DOHH2 (cell line): ENCODE measurements at regions not wholly inside any gene's neighbourhood (a gene's known extent, or its start where the extent isn't known, plus 50 kb on each side); places are given as distances from the start of the nearest gene placed in this dataset.

ENCODE experiments used
- H3F3A ChIP-seq: fragments of 200-600 bp; sonication (generic), shearing (Covaris generic); 2 replicates; pipeline ENCODE4 v1.6.0; 2016; ENCODE audit warnings: antibody characterized with exemption, mild to moderate bottlenecking; ENCODE audit not compliant: control insufficient read depth, insufficient read depth
- H3K27ac ChIP-seq: fragments of 200-600 bp; sonication (generic); 2 replicates; pipeline ENCODE4 v1.5.1; 2014; ENCODE audit warnings: low read depth, mild to moderate bottlenecking, low read length, moderate library complexity
- H3K27me3 ChIP-seq: fragments of 200-600 bp; sonication (generic); 2 replicates; pipeline ENCODE4 v1.6.1; 2014; ENCODE audit warnings: mild to moderate bottlenecking, low read length, mixed read lengths; ENCODE audit not compliant: control insufficient read depth
- H3K36me3 ChIP-seq: fragments of 200-600 bp; sonication (generic); 2 replicates; pipeline ENCODE4 v1.6.1; 2014; ENCODE audit warnings: mild to moderate bottlenecking, low read length, moderate library complexity, mixed read lengths; ENCODE audit not compliant: control insufficient read depth
- H3K4me1 ChIP-seq: fragments of 200-600 bp; sonication (generic); 2 replicates; pipeline ENCODE4 v1.6.1; 2014; ENCODE audit warnings: mild to moderate bottlenecking, low read length, mixed read lengths; ENCODE audit not compliant: control insufficient read depth
- H3K4me2 ChIP-seq: fragments of 200-600 bp; sonication (generic); 2 replicates; pipeline ENCODE4 v1.6.0; 2014; ENCODE audit warnings: mild to moderate bottlenecking, low read length, moderate library complexity
- H3K4me3 ChIP-seq: fragments of 200-600 bp; sonication (generic); 2 replicates; pipeline ENCODE4 v1.5.1; 2014; ENCODE audit warnings: mild to moderate bottlenecking, low read length, mixed read lengths
- H3K79me2 ChIP-seq: fragments of 200-600 bp; sonication (generic); 2 replicates; pipeline ENCODE4 v1.6.1; 2014; ENCODE audit warnings: mild to moderate bottlenecking, low read length, mixed read lengths; ENCODE audit not compliant: control insufficient read depth
- H3K9me2 ChIP-seq: fragments of 200-600 bp; sonication (generic); replicated peaks from 2 replicates; pipeline ENCODE4 v1.6.1; 2014; ENCODE audit warnings: mild to moderate bottlenecking, low read length, mixed read lengths; ENCODE audit not compliant: control insufficient read depth
- H3K9me3 ChIP-seq: fragments of 200-600 bp; sonication (generic); 2 replicates; pipeline ENCODE4 v1.6.1; 2014; ENCODE audit warnings: antibody characterized with exemption, low read length, mixed read lengths; ENCODE audit not compliant: control insufficient read depth, insufficient read depth
- H4K20me1 ChIP-seq: fragments of 200-600 bp; sonication (generic); 2 replicates; pipeline ENCODE4 v1.6.0; 2014; ENCODE audit warnings: low read depth, mild to moderate bottlenecking, antibody characterized with exemption, low read length, moderate library complexity; ENCODE audit not compliant: control insufficient read depth, insufficient read depth
- EZH2phosphoT487 ChIP-seq: fragments of 200-600 bp; sonication (generic); IDR thresholded peaks from 2 replicates; pipeline ENCODE4 v1.6.1; 2017; ENCODE audit warnings: borderline replicate concordance, mild to moderate bottlenecking, antibody characterized with exemption, low read length, moderate library complexity, mixed read lengths
- TF ChIP-seq, protein P1 (sequence below): fragments of 200-600 bp; sonication (generic); IDR thresholded peaks from one replicate; pipeline ENCODE4 v1.5.1; 2014; ENCODE audit warnings: antibody characterized with exemption, mild to moderate bottlenecking, low read depth, low read length; ENCODE audit not compliant: poor library complexity, severe bottlenecking

DNA sequence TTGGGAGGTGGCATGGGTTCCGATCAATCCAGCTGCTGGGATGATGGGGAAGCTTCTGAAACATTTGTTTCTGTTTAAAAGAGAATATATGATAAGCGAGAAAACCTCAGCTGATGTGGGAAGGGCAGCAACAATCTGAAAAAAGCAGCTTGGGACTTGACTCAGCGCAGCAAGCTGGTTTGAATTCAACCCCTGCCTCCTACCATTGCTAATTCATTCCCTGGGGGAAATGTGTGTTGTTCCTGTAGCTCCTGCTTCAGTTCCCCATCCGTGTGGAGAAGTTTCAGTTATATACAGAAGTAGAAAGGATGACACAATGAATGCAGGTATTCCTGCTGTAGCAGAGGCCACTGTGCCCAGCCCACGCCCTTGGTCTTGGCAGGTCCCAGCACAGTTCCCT lies 145.1 kb downstream of the NXNL2 start:
- Histone ChIP-seq H3K27ac (no peak overlapping the region), H3K79me2 (no peaks in the 10 kb centered on the region)

DNA sequence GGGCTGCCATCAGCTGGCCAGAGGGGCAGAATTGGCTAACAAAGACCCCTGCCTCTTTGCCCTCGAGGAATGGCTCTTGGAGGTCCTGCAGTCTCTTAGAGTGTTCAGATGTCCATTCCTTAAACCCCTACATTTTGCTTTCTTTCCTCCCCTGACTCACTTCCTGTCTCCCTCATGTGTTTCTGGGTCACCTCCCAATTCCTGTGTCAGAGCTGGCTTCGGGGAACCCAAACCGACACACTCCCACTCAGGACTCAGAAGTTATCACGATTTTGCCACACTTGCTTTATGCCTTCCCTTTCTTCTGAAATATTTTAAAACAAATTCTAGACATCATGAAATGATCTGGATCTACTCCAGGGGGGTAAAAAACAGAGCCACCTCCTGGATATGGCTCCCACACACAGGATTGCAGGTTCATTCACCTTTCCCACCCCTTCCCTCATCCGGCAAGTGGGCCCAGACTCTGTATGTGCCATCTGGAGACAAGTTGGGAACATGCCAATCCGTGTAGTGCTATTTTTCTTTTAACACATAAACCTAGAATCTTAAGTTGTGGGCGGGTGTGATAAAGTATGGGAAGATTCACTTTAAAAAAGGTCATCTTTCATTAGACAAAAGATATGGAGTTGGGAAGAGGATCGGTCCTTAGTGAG lies 145.7 kb downstream of the NXNL2 start:
- H3K9me2 ChIP-seq: no peaks in the 10 kb centered on the region
- H4K20me1 ChIP-seq: no peaks in the 10 kb centered on the region
- no peaks in the 10 kb centered on the region for H3K27me3 ChIP-seq
- H3K27ac ChIP-seq: no peak overlapping the region
- TF ChIP-seq, protein P1, sequence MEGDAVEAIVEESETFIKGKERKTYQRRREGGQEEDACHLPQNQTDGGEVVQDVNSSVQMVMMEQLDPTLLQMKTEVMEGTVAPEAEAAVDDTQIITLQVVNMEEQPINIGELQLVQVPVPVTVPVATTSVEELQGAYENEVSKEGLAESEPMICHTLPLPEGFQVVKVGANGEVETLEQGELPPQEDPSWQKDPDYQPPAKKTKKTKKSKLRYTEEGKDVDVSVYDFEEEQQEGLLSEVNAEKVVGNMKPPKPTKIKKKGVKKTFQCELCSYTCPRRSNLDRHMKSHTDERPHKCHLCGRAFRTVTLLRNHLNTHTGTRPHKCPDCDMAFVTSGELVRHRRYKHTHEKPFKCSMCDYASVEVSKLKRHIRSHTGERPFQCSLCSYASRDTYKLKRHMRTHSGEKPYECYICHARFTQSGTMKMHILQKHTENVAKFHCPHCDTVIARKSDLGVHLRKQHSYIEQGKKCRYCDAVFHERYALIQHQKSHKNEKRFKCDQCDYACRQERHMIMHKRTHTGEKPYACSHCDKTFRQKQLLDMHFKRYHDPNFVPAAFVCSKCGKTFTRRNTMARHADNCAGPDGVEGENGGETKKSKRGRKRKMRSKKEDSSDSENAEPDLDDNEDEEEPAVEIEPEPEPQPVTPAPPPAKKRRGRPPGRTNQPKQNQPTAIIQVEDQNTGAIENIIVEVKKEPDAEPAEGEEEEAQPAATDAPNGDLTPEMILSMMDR: no peak
- TF ChIP-seq EZH2phosphoT487: no peak
- no peaks in the 10 kb centered on the region for H3K36me3 ChIP-seq
- H3K79me2 ChIP-seq: no peaks in the 10 kb centered on the region
- no peak overlapping the region for H3K4me3 ChIP-seq
- no peak overlapping the region for H3K4me2 ChIP-seq
- H3F3A ChIP-seq: no peaks in the 10 kb centered on the region
- no peaks in the 10 kb centered on the region for H3K9me3 ChIP-seq
- no peaks in the 10 kb centered on the region for H3K4me1 ChIP-seq

More for the DNA sequence above, 145.1 kb downstream of the NXNL2 start:
- Histone ChIP-seq H3K4me1 (no peaks in the 10 kb centered on the region), H3K9me3 (no peaks in the 10 kb centered on the region), H3F3A (no peaks in the 10 kb centered on the region), H4K20me1 (no peaks in the 10 kb centered on the region), H3K4me2 (no peak overlapping the region), H3K4me3 (no peak overlapping the region), H3K9me2 (no peaks in the 10 kb centered on the region), H3K36me3 (no peaks in the 10 kb centered on the region), H3K27me3 (no peaks in the 10 kb centered on the region)
- no peak for TF ChIP-seq EZH2phosphoT487
- TF ChIP-seq, protein P1: no peak

DNA sequence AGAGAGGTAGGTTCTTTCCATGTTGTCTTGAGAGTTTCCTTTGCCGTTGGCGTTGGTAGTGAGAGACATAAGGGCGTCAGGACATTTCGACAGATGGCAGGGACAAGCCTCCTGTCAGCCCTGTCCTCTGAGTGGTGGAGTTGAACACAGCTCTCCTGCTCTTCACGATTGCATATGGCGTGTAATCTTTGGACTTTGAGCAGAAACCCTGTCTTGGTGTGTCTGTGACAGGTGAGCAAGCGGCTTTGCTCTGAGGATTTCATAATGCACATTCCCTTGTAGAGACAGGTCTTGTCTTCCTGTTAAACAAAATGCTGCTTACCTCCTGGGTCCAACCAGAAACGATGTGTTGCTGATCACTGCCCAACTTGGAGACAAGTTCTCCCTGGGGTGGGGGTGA lies 146.5 kb downstream of the NXNL2 start:
- H3K79me2 ChIP-seq: no peaks in the 10 kb centered on the region
- no peaks in the 10 kb centered on the region for H3K36me3 ChIP-seq
- H3K4me3 ChIP-seq: no peak overlapping the region
- no peak for TF ChIP-seq EZH2phosphoT487
- TF ChIP-seq, protein P1: no peak
- no peaks in the 10 kb centered on the region for H4K20me1 ChIP-seq
- H3K9me2 ChIP-seq: no peaks in the 10 kb centered on the region
- H3K27me3 ChIP-seq: no peaks in the 10 kb centered on the region
- H3K4me2 ChIP-seq: no peak overlapping the region
- H3K4me1 ChIP-seq: no peaks in the 10 kb centered on the region
- no peak overlapping the region for H3K27ac ChIP-seq
- no peaks in the 10 kb centered on the region for H3K9me3 ChIP-seq
- H3F3A ChIP-seq: no peaks in the 10 kb centered on the region
